GM12878 (cell line): ENCODE measurements at regions not wholly inside any gene's neighbourhood (a gene's known extent, or its start where the extent isn't known, plus 50 kb on each side); places are given as distances from the start of the nearest gene placed in this dataset.

Source experiments
- ATAC-seq: fragments of 200-7000 bp; cut with Tn5 transposase; 3 replicates; pipeline ENCODE4 v1.9.1; 2020; ENCODE audit warnings: mild to moderate bottlenecking, moderate library complexity
- BruUV-seq: library from RNA; stranded (reverse); fragments of 400-500 nt; replicated peaks from 2 replicates; lab custom pipeline; 2021; lab: Mats Ljungman, UMichigan
- CTCF ChIA-PET: fragments of 300-600 bp; sonication (Branson Sonifier 250); formaldehyde crosslinking; extraction: SDS; loops from one replicate; lab custom pipeline; 2021; ENCODE audit warnings: inconsistent platforms; lab: Yijun Ruan, JAX
- POLR2A ChIA-PET: fragments of 350-600 bp; formaldehyde crosslinking; extraction: SDS; loops from one replicate; lab custom pipeline; 2021; ENCODE audit warnings: inconsistent platforms; lab: Charles Lee
- RAD21 ChIA-PET: fragments of 300-600 bp; sonication (Branson Sonifier 250); formaldehyde crosslinking; loops from one replicate; lab custom pipeline; 2023; ENCODE audit warnings: antibody characterized with exemption; ENCODE audit not compliant: unreplicated experiment; lab: Charles Lee
- SMC1A ChIA-PET: fragments of 300-600 bp; sonication (Branson Sonifier 250); formaldehyde crosslinking; loops from one replicate; lab custom pipeline; 2023; ENCODE audit not compliant: unreplicated experiment, uncharacterized antibody; lab: Charles Lee
- DNase-seq: peaks from one replicate; pipeline ENCODE4 v3.0.0-alpha.2; 2011; ENCODE audit warnings: low read depth, low spot score
- FAIRE-seq: peaks from 3 replicates; lab custom pipeline; 2011; peaks lifted over from hg19 to GRCh38; lab: Jason Lieb, UNC
- H2AFZ ChIP-seq: 2 replicates; pipeline ENCODE4 v1.6.0; 2011; ENCODE audit warnings: low read depth, low read length, control low read depth; ENCODE audit not compliant: control insufficient read depth
- H3K27ac ChIP-seq: 2 replicates; pipeline ENCODE4 v1.5.1; 2011; ENCODE audit warnings: control low read depth; ENCODE audit not compliant: control insufficient read depth, insufficient read depth
- H3K27me3 ChIP-seq, 2 experiments: replicated peaks in 1 of 2; 2 replicates each; pipeline versions ENCODE4 v1.6.0 to v1.6.1; 2011; ENCODE audit warnings: low read length in 1 of 2; ENCODE audit not compliant: control insufficient read depth in 2 of 2, insufficient read depth in 2 of 2
- H3K36me3 ChIP-seq, 2 experiments: 2 replicates each; pipeline ENCODE4 v1.5.1; 2011; ENCODE audit warnings: low read length in 1 of 2; ENCODE audit not compliant: control insufficient read depth in 2 of 2, insufficient read depth in 2 of 2
- H3K4me1 ChIP-seq: 2 replicates; pipeline ENCODE4 v1.6.1; 2011; ENCODE audit warnings: mild to moderate bottlenecking, low read length, moderate library complexity, mixed read lengths; ENCODE audit not compliant: control insufficient read depth, insufficient read depth
- H3K4me2 ChIP-seq: 2 replicates; pipeline ENCODE4 v1.6.0; 2011; ENCODE audit warnings: control low read depth; ENCODE audit not compliant: control insufficient read depth, insufficient read depth
- H3K4me3 ChIP-seq: fragments of 200-600 bp; sonication (generic); 2 replicates; pipeline ENCODE4 v1.5.1; 2016
- H3K79me2 ChIP-seq: 2 replicates; pipeline ENCODE4 v1.6.0; 2011; ENCODE audit warnings: low read length; ENCODE audit not compliant: control insufficient read depth, insufficient read depth
- H3K9ac ChIP-seq: 2 replicates; pipeline ENCODE4 v1.8.0; 2011; ENCODE audit warnings: low read length, control low read depth, mixed read lengths; ENCODE audit not compliant: control insufficient read depth, insufficient read depth
- H3K9me3 ChIP-seq: replicated peaks from 3 replicates; pipeline ENCODE4 v1.5.1; 2011; ENCODE audit warnings: mild to moderate bottlenecking, low read length; ENCODE audit not compliant: control insufficient read depth, insufficient read depth
- H4K20me1 ChIP-seq: 2 replicates; pipeline ENCODE4 v1.6.0; 2011; ENCODE audit not compliant: control insufficient read depth, insufficient read depth
- ATF2 ChIP-seq: IDR thresholded peaks from 2 replicates; pipeline ENCODE4 v1.6.1; 2012; ENCODE audit warnings: low read length, inconsistent platforms
- CBX5 ChIP-seq: sonication (generic); IDR thresholded peaks from 2 replicates; pipeline ENCODE4 v1.6.1; 2016; ENCODE audit warnings: low read depth, moderate library complexity, mild to moderate bottlenecking, inconsistent platforms
- EGR1 ChIP-seq, 2 experiments: IDR thresholded peaks; 1 replicate in 1 of 2; 2 replicates in 1 of 2; pipeline ENCODE4 v1.6.1; 2011 to 2012; ENCODE audit warnings: low read depth in 2 of 2, low read length in 2 of 2, borderline replicate concordance in 1 of 2, mild to moderate bottlenecking in 1 of 2, moderate library complexity in 1 of 2
- ELK1 ChIP-seq: IDR thresholded peaks from 2 replicates; pipeline ENCODE4 v1.6.1; 2012; ENCODE audit warnings: low read depth, low read length, improper control_type of control experiment
- EP300 ChIP-seq, 2 experiments: fragments of 150-350 bp in 1 of 2; IDR thresholded peaks; 2 replicates each; pipeline ENCODE4 v1.6.1; 2011 to 2012; ENCODE audit warnings: low read depth in 2 of 2, low read length in 2 of 2, borderline replicate concordance in 1 of 2, improper control_type of control experiment in 1 of 2, inconsistent platforms in 1 of 2; ENCODE audit not compliant: control insufficient read depth in 1 of 2
- IRF4 ChIP-seq: IDR thresholded peaks from 2 replicates; pipeline ENCODE4 v1.6.1; 2011; ENCODE audit warnings: low read depth, low read length
- MEF2A ChIP-seq: IDR thresholded peaks from 2 replicates; pipeline ENCODE4 v1.6.1; 2011; ENCODE audit warnings: low read depth, mild to moderate bottlenecking, low read length, moderate library complexity; ENCODE audit not compliant: insufficient read depth
- MEF2B ChIP-seq: fragments of 450-650 bp; IDR thresholded peaks from 2 replicates; pipeline ENCODE4 v1.6.1; 2018; ENCODE audit warnings: mild to moderate bottlenecking, moderate library complexity; ENCODE audit not compliant: partially characterized antibody, poor library complexity, severe bottlenecking
- NBN ChIP-seq: fragments of 450-650 bp; IDR thresholded peaks from 2 replicates; pipeline ENCODE4 v1.6.1; 2016
- NR2C1 ChIP-seq: fragments of 450-650 bp; IDR thresholded peaks from 2 replicates; pipeline ENCODE4 v1.6.1; 2017; ENCODE audit warnings: antibody characterized with exemption, mild to moderate bottlenecking, moderate library complexity
- RBBP5 ChIP-seq: fragments of 200-600 bp; sonication (generic); conservative IDR thresholded peaks from 2 replicates; pipeline ENCODE4 v1.6.1; 2016
- SIN3A ChIP-seq: IDR thresholded peaks from 2 replicates; pipeline ENCODE4 v1.6.1; 2012; ENCODE audit warnings: low read depth, low read length, improper control_type of control experiment
- WRNIP1 ChIP-seq: IDR thresholded peaks from 2 replicates; pipeline ENCODE4 v1.6.1; 2011; ENCODE audit warnings: low read depth, low read length, improper control_type of control experiment, borderline replicate concordance
- YBX1 ChIP-seq: fragments of 450-650 bp; IDR thresholded peaks from 2 replicates; pipeline ENCODE4 v1.6.1; 2016; ENCODE audit warnings: antibody characterized with exemption
- ZNF24 ChIP-seq: fragments of 450-650 bp; IDR thresholded peaks from 2 replicates; pipeline ENCODE4 v1.6.1; 2017; ENCODE audit warnings: antibody characterized with exemption, mild to moderate bottlenecking
- WGBS: methylation state at CpG from one replicate; pipeline ENCODE4 v1.1.6; 2016; ENCODE audit warnings: low lambda C conversion rate; ENCODE audit not compliant: insufficient replicate concordance, insufficient coverage; ENCODE audit errors: missing lambda C conversion rate; 5-methylcytosine and 5-hydroxymethylcytosine counted together
- in situ Hi-C: fragments of 300-500 bp; cut with MboI; formaldehyde crosslinking; loops from 9 replicates; pipeline ENCODE4 v1.14.3; 2018; ENCODE audit warnings: mixed read lengths
- intact Hi-C: fragments of 100-400 bp; cut with micrococcal nuclease; formaldehyde crosslinking; loops from one replicate; pipeline ENCODE4 v1.14.2; 2022; ENCODE audit not compliant: unreplicated experiment

GRCh38 chr1:115402753-115403184 lies 64.7 kb upstream of the NGF start:
- Histone ChIP-seq H2AFZ (no peak overlapping the region), H3K36me3 (no peaks in the 10 kb centered on the region), H3K4me3 (no peak overlapping the region), H3K27ac (no peak overlapping the region), H3K9me3 (no peaks in the 10 kb centered on the region), H3K4me2 (no peak overlapping the region), H3K4me1 (no peaks in the 10 kb centered on the region), H3K79me2 (no peaks in the 10 kb centered on the region), H3K9ac (no peak overlapping the region), H3K27me3 (no peaks in the 10 kb centered on the region; a peak in 1 of 4 replicates), H4K20me1 (no peaks in the 10 kb centered on the region)
- ChIA-PET RAD21 (no interaction called here), SMC1A (no interaction called here), CTCF (no interaction called here), POLR2A (no interaction called here)
- 18% methylated on average over 2 of the region's 2 CpGs for WGBS
- no peak for DNase-seq
- no TSS peak for BruUV-seq
- in situ Hi-C loops (no loop called here), intact Hi-C loops (no loop called here)
- ATAC-seq = no peak
- no peak for FAIRE-seq
- no peak for TF ChIP-seq RBBP5
- no peak for TF ChIP-seq CBX5
- TF ChIP-seq MEF2A = no peak
- no peak for TF ChIP-seq MEF2B
- TF ChIP-seq ZNF24 = no peak
- no peak for TF ChIP-seq WRNIP1
- no peak for TF ChIP-seq SIN3A
- no peak for TF ChIP-seq NBN
- no peak for TF ChIP-seq NR2C1
- no peak for TF ChIP-seq ATF2
- TF ChIP-seq ELK1 = no peak
- no peak for TF ChIP-seq IRF4
- no peak for TF ChIP-seq YBX1
- no peak for TF ChIP-seq EGR1 (IDR thresholded peaks at IDR 0.05; ENCODE audit: borderline replicate concordance in 1 of 2, low read depth in 2 of 2, low read length in 2 of 2)
- TF ChIP-seq EP300 (IDR thresholded peaks at IDR 0.05; ENCODE audit: borderline replicate concordance in 1 of 2, control insufficient read depth in 1 of 2, low read depth in 2 of 2, low read length in 2 of 2) = no peak
